H1 (cell line): ENCODE measurements at regions not wholly inside any gene's neighbourhood (a gene's known extent, or its start where the extent isn't known, plus 50 kb on each side); places are given as distances from the start of the nearest gene placed in this dataset.

Experiments
- BCL11A ChIP-seq, 2 experiments: IDR thresholded peaks; one replicate each; pipeline ENCODE4 v1.6.1; 2011; ENCODE audit warnings: low read depth in 2 of 2, low read length in 2 of 2, mild to moderate bottlenecking in 2 of 2
- POLR2AphosphoS5 ChIP-seq: IDR thresholded peaks from 2 replicates; pipeline ENCODE4 v1.6.1; 2011; ENCODE audit warnings: low read depth, low read length

DNA sequence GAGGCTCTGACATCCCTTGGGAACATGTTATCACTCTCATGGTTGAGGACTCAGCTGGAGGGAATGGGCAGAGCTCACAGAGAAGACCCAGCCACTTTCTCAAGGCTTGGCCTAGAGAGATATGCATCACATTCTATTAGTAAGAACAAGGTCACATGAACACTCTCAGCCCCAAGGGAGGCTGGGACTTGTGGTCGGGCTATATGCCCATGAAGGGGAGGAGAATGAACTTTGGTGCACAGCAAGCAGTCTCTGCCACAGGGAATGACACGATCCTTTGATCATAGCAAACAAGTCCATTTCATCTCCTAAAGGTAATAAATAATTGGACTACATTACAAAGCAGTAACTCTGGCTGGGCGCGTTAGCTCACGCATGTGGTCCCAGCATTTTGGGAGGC lies 105.7 kb downstream of the SYF2 start:
- TF ChIP-seq POLR2AphosphoS5 (no peak), BCL11A (IDR thresholded peaks at IDR 0.05; ENCODE audit: low read depth in 2 of 2, low read length in 2 of 2) (no peak)
